OCI-LY1 (cell line): ENCODE measurements at regions not wholly inside any gene's neighbourhood (a gene's known extent, or its start where the extent isn't known, plus 50 kb on each side); places are given as distances from the start of the nearest gene placed in this dataset.
"Not testable (repeated sequence)": the region's sequence is repeated elsewhere in the genome, so short reads cannot be mapped to it uniquely, and the experiment has no call there.

Experiments
- H2AFZ ChIP-seq: fragments of 200-600 bp; sonication (generic), shearing (Covaris generic); 2 replicates; pipeline ENCODE4 v1.6.0; 2014; ENCODE audit warnings: antibody characterized with exemption, mild to moderate bottlenecking, low read length
- H3F3A ChIP-seq: fragments of 200-600 bp; sonication (generic), shearing (Covaris generic); 2 replicates; pipeline ENCODE4 v1.6.0; 2014; ENCODE audit warnings: mild to moderate bottlenecking, antibody characterized with exemption, low read length, moderate library complexity; ENCODE audit not compliant: insufficient read depth
- H3K27ac ChIP-seq: fragments of 200-600 bp; sonication (generic); 2 replicates; pipeline ENCODE4 v1.5.1; 2014; ENCODE audit warnings: low read length, mixed run types, mild to moderate bottlenecking, low read depth; ENCODE audit not compliant: poor library complexity, severe bottlenecking
- H3K27me3 ChIP-seq: fragments of 200-600 bp; sonication (generic); 2 replicates; pipeline ENCODE4 v1.6.0; 2014; ENCODE audit warnings: antibody characterized with exemption, mild to moderate bottlenecking, low read length, moderate library complexity; ENCODE audit not compliant: insufficient read depth
- H3K36me3 ChIP-seq: fragments of 200-600 bp; sonication (generic); 2 replicates; pipeline ENCODE4 v1.6.1; 2014; ENCODE audit warnings: mild to moderate bottlenecking, antibody characterized with exemption, low read length, moderate library complexity, mixed read lengths; ENCODE audit not compliant: insufficient read depth
- H3K4me1 ChIP-seq: fragments of 200-600 bp; sonication (generic); 2 replicates; pipeline ENCODE4 v1.5.1; 2014; ENCODE audit warnings: mild to moderate bottlenecking, low read length, moderate library complexity; ENCODE audit not compliant: insufficient read depth, severe bottlenecking
- H3K4me2 ChIP-seq: fragments of 200-600 bp; sonication (generic), shearing (Covaris generic); 2 replicates; pipeline ENCODE4 v1.6.1; 2014; ENCODE audit warnings: low read length
- H3K4me3 ChIP-seq: fragments of 200-600 bp; sonication (generic); 2 replicates; pipeline ENCODE4 v1.5.1; 2014; ENCODE audit warnings: low read length, low read depth, mild to moderate bottlenecking, mixed read lengths; ENCODE audit not compliant: poor library complexity, severe bottlenecking
- H3K79me2 ChIP-seq: fragments of 200-600 bp; shearing (Covaris generic); 2 replicates; pipeline ENCODE4 v1.6.1; 2016; ENCODE audit warnings: mixed run types, low read length, mixed read lengths; ENCODE audit not compliant: insufficient read depth
- H3K9ac ChIP-seq: fragments of 200-600 bp; sonication (generic), shearing (Covaris generic); 2 replicates; pipeline ENCODE4 v1.6.1; 2014; ENCODE audit warnings: mild to moderate bottlenecking, low read length, mixed read lengths
- H3K9me2 ChIP-seq: fragments of 200-600 bp; sonication (generic), shearing (Covaris generic); 2 replicates; pipeline ENCODE4 v1.6.1; 2014; ENCODE audit warnings: low read depth, mild to moderate bottlenecking, low read length, mixed read lengths
- H3K9me3 ChIP-seq: fragments of 200-600 bp; shearing (Covaris generic); 2 replicates; pipeline ENCODE4 v1.6.1; 2014; ENCODE audit warnings: low read length, mixed read lengths
- H4K20me1 ChIP-seq: fragments of 200-600 bp; sonication (generic), shearing (Covaris generic); 2 replicates; pipeline ENCODE4 v1.6.0; 2016; ENCODE audit warnings: mild to moderate bottlenecking, low read length; ENCODE audit not compliant: insufficient read depth
- EZH2 ChIP-seq: fragments of 200-600 bp; sonication (generic), shearing (Covaris generic); IDR thresholded peaks from 2 replicates; pipeline ENCODE4 v1.8.0; 2017; ENCODE audit warnings: borderline replicate concordance, mixed run types, mild to moderate bottlenecking, antibody characterized with exemption, low read length, moderate library complexity, mixed read lengths
- TF ChIP-seq, protein P1 (sequence below): fragments of 200-600 bp; sonication (generic), shearing (Covaris generic); IDR thresholded peaks from 2 replicates; pipeline ENCODE4 v1.5.1; 2017; ENCODE audit warnings: mild to moderate bottlenecking, antibody characterized with exemption, low read length, moderate library complexity, mixed read lengths

DNA sequence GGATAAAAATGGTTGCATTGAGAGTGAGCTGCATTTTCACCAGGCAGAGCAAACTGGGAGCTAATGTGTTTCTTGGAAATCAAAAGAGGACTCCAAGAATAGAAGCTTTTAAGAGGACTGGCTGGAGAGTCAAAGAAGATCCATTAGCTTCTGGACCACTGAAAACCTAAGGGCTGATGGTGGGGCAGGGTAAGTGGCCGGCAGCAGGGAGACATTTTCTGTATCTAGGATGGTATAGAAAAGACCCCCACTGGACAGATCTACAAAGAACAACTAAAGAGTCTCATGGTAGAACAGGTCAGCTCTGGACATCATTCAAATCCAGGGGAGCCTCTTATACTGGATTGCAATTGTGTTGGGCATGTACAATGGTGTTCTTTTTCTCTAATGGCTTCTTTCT is 262.3 kb downstream of the PTGER3 start:
- H3K79me2 ChIP-seq: no peaks in the 10 kb centered on the region
- no peaks in the 10 kb centered on the region for H3F3A ChIP-seq
- no peak overlapping the region for H3K27ac ChIP-seq
- H3K9me2 ChIP-seq: no peaks in the 10 kb centered on the region
- H2AFZ ChIP-seq: no peak overlapping the region
- H4K20me1 ChIP-seq: no peaks in the 10 kb centered on the region
- no peaks in the 10 kb centered on the region for H3K27me3 ChIP-seq
- H3K9me3 ChIP-seq: no peaks in the 10 kb centered on the region
- no peaks in the 10 kb centered on the region for H3K36me3 ChIP-seq
- TF ChIP-seq EZH2: no peak
- TF ChIP-seq, protein P1, sequence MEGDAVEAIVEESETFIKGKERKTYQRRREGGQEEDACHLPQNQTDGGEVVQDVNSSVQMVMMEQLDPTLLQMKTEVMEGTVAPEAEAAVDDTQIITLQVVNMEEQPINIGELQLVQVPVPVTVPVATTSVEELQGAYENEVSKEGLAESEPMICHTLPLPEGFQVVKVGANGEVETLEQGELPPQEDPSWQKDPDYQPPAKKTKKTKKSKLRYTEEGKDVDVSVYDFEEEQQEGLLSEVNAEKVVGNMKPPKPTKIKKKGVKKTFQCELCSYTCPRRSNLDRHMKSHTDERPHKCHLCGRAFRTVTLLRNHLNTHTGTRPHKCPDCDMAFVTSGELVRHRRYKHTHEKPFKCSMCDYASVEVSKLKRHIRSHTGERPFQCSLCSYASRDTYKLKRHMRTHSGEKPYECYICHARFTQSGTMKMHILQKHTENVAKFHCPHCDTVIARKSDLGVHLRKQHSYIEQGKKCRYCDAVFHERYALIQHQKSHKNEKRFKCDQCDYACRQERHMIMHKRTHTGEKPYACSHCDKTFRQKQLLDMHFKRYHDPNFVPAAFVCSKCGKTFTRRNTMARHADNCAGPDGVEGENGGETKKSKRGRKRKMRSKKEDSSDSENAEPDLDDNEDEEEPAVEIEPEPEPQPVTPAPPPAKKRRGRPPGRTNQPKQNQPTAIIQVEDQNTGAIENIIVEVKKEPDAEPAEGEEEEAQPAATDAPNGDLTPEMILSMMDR: no peak
- no peaks in the 10 kb centered on the region for H3K4me1 ChIP-seq
- H3K4me3 ChIP-seq: no peak overlapping the region
- no peak overlapping the region for H3K9ac ChIP-seq
- H3K4me2 ChIP-seq: no peak overlapping the region

DNA sequence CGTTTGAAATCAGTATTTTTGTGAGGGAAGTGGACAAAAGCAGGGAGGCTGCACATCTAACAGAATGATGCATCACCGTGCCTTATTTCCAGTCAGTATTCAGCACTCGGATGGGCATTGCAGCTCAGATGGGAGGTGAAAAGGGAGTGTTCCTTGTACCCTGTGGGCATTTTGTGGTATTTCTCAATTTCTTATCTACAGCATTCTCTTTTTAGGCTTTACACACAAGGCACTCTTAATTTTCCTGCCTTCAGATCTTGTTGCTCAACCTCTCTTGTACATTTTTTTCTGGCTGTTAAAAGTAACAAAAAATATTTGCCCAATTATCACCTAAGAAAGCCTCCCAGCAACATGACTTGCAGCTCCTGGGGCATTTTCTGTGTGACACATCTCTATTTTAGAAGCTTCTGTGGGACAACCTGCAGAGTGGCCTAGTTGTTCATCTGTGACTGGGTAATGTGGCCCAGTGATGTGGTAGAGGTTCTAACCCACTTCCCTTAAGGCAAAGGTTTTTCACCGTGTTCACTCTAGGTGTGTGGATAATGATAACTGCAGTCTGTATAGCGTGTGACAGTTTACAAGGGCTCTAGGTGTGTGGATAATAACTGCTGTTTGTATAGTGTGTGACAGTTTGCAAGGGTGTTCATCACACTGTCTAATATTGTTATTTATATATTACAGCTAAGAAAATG is 257.2 kb downstream of the PTGER3 start:
- H2AFZ ChIP-seq: no peak overlapping the region
- no peaks in the 10 kb centered on the region for H3K27me3 ChIP-seq
- H3K9ac ChIP-seq: no peak overlapping the region
- no peaks in the 10 kb centered on the region for H3K9me2 ChIP-seq
- H3K4me2 ChIP-seq: no peak overlapping the region
- H3K4me3 ChIP-seq: no peak overlapping the region
- H3K79me2 ChIP-seq: no peaks in the 10 kb centered on the region
- no peaks in the 10 kb centered on the region for H3K4me1 ChIP-seq
- H3F3A ChIP-seq: no peaks in the 10 kb centered on the region
- no peaks in the 10 kb centered on the region for H4K20me1 ChIP-seq
- no peaks in the 10 kb centered on the region for H3K9me3 ChIP-seq
- H3K27ac ChIP-seq: no peak overlapping the region
- H3K36me3 ChIP-seq: no peaks in the 10 kb centered on the region
- TF ChIP-seq, protein P1: no peak
- TF ChIP-seq EZH2: no peak

DNA sequence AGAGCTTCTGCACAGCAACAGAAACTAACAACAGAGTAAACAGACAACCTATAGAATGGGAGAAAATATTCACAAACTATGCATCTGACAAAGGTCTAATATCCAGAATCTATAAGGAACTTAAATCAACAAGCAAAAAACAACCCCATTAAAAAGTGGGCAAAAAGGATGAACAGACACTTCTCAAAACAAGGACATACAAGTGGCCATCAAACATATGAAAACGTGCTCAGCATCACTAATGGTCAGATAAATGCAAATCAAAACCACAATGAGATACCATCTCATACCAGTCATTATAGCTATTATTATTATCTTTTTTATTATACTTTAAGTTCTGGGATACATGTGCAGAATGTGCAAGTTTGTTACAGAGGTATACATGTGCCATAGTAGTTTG is 252.6 kb downstream of the PTGER3 start:
- not testable (repeated sequence) for H3K9me3 ChIP-seq, H3K27me3 ChIP-seq, H2AFZ ChIP-seq, H3K79me2 ChIP-seq, H3K27ac ChIP-seq, H4K20me1 ChIP-seq, H3K9ac ChIP-seq, H3K4me3 ChIP-seq, H3K9me2 ChIP-seq, H3F3A ChIP-seq, H3K36me3 ChIP-seq, H3K4me2 ChIP-seq, H3K4me1 ChIP-seq

DNA sequence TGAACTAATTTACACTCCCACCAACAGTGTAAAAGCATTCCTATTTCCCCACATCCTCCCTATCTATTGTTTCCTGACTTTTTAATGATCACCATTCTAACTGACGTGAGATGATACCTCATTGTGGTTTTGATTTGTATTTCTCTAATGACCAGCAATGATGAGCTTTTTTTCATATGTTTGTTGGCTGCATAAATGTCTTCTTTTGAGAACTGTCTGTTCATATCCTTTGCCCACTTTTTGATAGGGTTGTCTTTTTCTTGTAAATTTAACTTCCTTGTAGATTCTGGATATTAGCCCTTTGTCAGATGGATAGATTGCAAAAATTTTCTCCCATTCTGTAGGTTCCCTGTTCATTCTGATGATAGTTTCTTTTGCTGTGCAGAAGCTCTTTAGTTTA is 251.3 kb downstream of the PTGER3 start:
- not testable (repeated sequence) for H3K9me2 ChIP-seq, H3K4me1 ChIP-seq, H4K20me1 ChIP-seq, H3K27me3 ChIP-seq, H3K36me3 ChIP-seq, H2AFZ ChIP-seq, H3K79me2 ChIP-seq, H3K27ac ChIP-seq, H3K4me2 ChIP-seq, H3K4me3 ChIP-seq, H3F3A ChIP-seq, H3K9me3 ChIP-seq, H3K9ac ChIP-seq

DNA sequence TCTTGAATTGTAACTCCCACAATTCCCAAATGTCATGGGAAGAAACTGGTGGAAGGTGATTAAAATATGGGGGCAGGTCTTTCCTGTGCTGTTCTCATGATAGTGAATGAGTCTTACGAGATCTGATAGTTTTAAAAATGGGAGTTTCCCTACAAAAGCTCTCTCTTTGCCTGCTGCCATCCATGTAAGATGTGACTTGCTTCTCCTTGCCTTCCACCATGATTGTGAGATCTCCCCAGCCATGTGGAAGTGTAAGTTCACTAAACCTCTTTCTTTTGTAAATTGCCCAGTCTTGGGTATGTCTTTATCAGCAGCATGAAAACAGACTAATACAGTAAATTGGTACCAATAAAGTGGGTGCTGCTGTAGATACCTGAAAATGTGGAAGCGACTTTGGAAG is 245.0 kb downstream of the PTGER3 start:
- not testable (repeated sequence) for H3K4me2 ChIP-seq, H3K79me2 ChIP-seq, H3K4me3 ChIP-seq, H3F3A ChIP-seq, H3K27me3 ChIP-seq, H3K27ac ChIP-seq, H3K9me2 ChIP-seq, H3K4me1 ChIP-seq, H3K36me3 ChIP-seq, H2AFZ ChIP-seq, H3K9ac ChIP-seq, H4K20me1 ChIP-seq, H3K9me3 ChIP-seq
